ENCODE measurements at regions not wholly inside any gene's neighbourhood (a gene's known extent, or its start where the extent isn't known, plus 50 kb on each side); places are given as distances from the start of the nearest gene placed in this dataset.

DNA sequence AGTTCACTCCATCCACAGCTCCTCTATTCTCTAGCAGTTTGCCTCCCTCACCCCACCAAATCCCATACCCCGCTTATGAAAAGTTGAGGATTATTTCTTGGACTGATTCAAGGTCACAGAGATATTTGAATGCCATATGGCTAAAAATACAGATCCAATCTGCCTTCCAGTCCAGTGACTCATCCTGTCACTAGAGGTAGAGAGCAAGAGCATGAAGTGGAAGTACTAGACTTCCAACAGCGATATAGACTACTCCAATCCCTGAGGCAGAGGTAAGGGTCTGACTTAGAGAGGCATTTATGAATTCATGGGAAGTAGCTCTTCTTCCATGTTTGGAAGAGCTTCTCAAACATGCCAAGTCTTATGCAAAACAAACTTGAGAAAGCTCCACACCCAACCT lies 72.4 kb upstream of the CCL21 start:
- no peaks in the 10 kb centered on the region for H3K9me3 ChIP-seq (ENCODE audit: control insufficient read depth in 4 of 4, low read length in 3 of 4)
- H3K4me3 ChIP-seq (ENCODE audit: low read depth in 1 of 3, low read length in 3 of 3) = no peak overlapping the region
- no peak for DNase-seq (ENCODE audit: low spot score)
- H3K27ac ChIP-seq (ENCODE audit: low read depth in 1 of 2, low read length in 2 of 2) = no peak overlapping the region
- no peaks in the 10 kb centered on the region for H3K27me3 ChIP-seq (ENCODE audit: control insufficient read depth in 4 of 4, insufficient read depth in 4 of 4, low read length in 3 of 4)
- H3K4me1 ChIP-seq (ENCODE audit: control insufficient read depth in 4 of 4, insufficient read depth in 4 of 4, low read length in 3 of 4) = no peaks in the 10 kb centered on the region
- no peaks in the 10 kb centered on the region for H3K36me3 ChIP-seq (ENCODE audit: control insufficient read depth in 4 of 4, insufficient read depth in 3 of 4, low read depth in 1 of 4, low read length in 3 of 4)
- TF ChIP-seq YY1 (IDR thresholded peaks at IDR 0.05) (no peak), GABPA (IDR thresholded peaks at IDR 0.05 in 1 of 2, conservative IDR thresholded peaks at IDR 0.05 in 1 of 2) (no peak), ZBTB33 (IDR thresholded peaks at IDR 0.05) (no peak), MAX (IDR thresholded peaks at IDR 0.05) (no peak), HNF4A (conservative IDR thresholded peaks at IDR 0.05) (no peak), REST (IDR thresholded peaks at IDR 0.05) (no peak), FOXA2 (IDR thresholded peaks at IDR 0.05) (no peak), RXRA (IDR thresholded peaks at IDR 0.05) (no peak), SP1 (IDR thresholded peaks at IDR 0.05) (no peak), NR2F2 (IDR thresholded peaks at IDR 0.05) (no peak), EGR1 (IDR thresholded peaks at IDR 0.05; ENCODE audit: low read depth in 2 of 2) (no peak), RAD21 (IDR thresholded peaks at IDR 0.05) (no peak), TAF1 (conservative IDR thresholded peaks at IDR 0.05) (no peak), FOXA1 (IDR thresholded peaks at IDR 0.05) (no peak), JUND (IDR thresholded peaks at IDR 0.05) (no peak), ATF3 (IDR thresholded peaks at IDR 0.05) (no peak)
- TF ChIP-seq, protein P1, sequence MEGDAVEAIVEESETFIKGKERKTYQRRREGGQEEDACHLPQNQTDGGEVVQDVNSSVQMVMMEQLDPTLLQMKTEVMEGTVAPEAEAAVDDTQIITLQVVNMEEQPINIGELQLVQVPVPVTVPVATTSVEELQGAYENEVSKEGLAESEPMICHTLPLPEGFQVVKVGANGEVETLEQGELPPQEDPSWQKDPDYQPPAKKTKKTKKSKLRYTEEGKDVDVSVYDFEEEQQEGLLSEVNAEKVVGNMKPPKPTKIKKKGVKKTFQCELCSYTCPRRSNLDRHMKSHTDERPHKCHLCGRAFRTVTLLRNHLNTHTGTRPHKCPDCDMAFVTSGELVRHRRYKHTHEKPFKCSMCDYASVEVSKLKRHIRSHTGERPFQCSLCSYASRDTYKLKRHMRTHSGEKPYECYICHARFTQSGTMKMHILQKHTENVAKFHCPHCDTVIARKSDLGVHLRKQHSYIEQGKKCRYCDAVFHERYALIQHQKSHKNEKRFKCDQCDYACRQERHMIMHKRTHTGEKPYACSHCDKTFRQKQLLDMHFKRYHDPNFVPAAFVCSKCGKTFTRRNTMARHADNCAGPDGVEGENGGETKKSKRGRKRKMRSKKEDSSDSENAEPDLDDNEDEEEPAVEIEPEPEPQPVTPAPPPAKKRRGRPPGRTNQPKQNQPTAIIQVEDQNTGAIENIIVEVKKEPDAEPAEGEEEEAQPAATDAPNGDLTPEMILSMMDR (IDR thresholded peaks at IDR 0.05; ENCODE audit: low read depth, low read length, missing input control) = no peak
- WGBS = 95% methylated on average over 2 of the region's 2 CpGs
- H3K9ac ChIP-seq (ENCODE audit: low read depth in 1 of 2, low read length in 2 of 2) = no peak overlapping the region

- Histone ChIP-seq H3K27ac (ENCODE audit: low read depth in 1 of 2, low read length in 2 of 2) (no peak overlapping the region), H3K4me1 (ENCODE audit: control insufficient read depth in 4 of 4, insufficient read depth in 4 of 4, low read length in 3 of 4) (no peaks in the 10 kb centered on the region), H3K36me3 (ENCODE audit: control insufficient read depth in 4 of 4, insufficient read depth in 3 of 4, low read depth in 1 of 4, low read length in 3 of 4) (no peaks in the 10 kb centered on the region), H3K27me3 (ENCODE audit: control insufficient read depth in 4 of 4, insufficient read depth in 4 of 4, low read length in 3 of 4) (no peaks in the 10 kb centered on the region), H3K9me3 (ENCODE audit: control insufficient read depth in 4 of 4, low read length in 3 of 4) (no peaks in the 10 kb centered on the region), H3K9ac (ENCODE audit: low read depth in 1 of 2, low read length in 2 of 2) (no peak overlapping the region), H3K4me3 (ENCODE audit: low read depth in 1 of 3, low read length in 3 of 3) (no peak overlapping the region)
- DNase-seq (ENCODE audit: low spot score) = no peak
- 88% methylated on average over 2 of the region's 2 CpGs for WGBS
- no peak for TF ChIP-seq SP1 (IDR thresholded peaks at IDR 0.05)
- TF ChIP-seq RAD21 (IDR thresholded peaks at IDR 0.05) = no peak
- no peak for TF ChIP-seq RXRA (IDR thresholded peaks at IDR 0.05)
- TF ChIP-seq MAX (IDR thresholded peaks at IDR 0.05) = no peak
- TF ChIP-seq YY1 (IDR thresholded peaks at IDR 0.05) = no peak
- no peak for TF ChIP-seq REST (IDR thresholded peaks at IDR 0.05)
- no peak for TF ChIP-seq JUND (IDR thresholded peaks at IDR 0.05)
- TF ChIP-seq, protein P1 (IDR thresholded peaks at IDR 0.05; ENCODE audit: low read depth, low read length, missing input control) = no peak
- no peak for TF ChIP-seq HNF4A (conservative IDR thresholded peaks at IDR 0.05)
- TF ChIP-seq FOXA1 (IDR thresholded peaks at IDR 0.05) = no peak
These were observed 67.7 kb upstream of the CCL21 start for GRCh38 chr9:34777666-34778065.

Measured in liver (tissue), 8 donors.